Esophagus muscularis mucosa (tissue), 4 donors: ENCODE measurements at regions not wholly inside any gene's neighbourhood (a gene's known extent, or its start where the extent isn't known, plus 50 kb on each side); places are given as distances from the start of the nearest gene placed in this dataset.

Source experiments
- EP300 ChIP-seq: sonication (generic); formaldehyde crosslinking; IDR thresholded peaks from one replicate; pipeline ENCODE4 v1.6.1; 2017; ENCODE audit warnings: antibody characterized with exemption
- POLR2A ChIP-seq: fragments of 450-650 bp; IDR thresholded peaks from one replicate; pipeline ENCODE4 v1.6.1; 2017; ENCODE audit warnings: antibody characterized with exemption, moderate library complexity, mild to moderate bottlenecking, low read depth
- TF ChIP-seq, protein P1 (sequence below), 3 experiments: fragments of 200-600 bp in 2 of 3; fragments of 450-650 bp in 1 of 3; sonication (generic) in 2 of 3; IDR thresholded peaks; one replicate each; pipeline ENCODE4 v1.5.1; 2017 to 2019; ENCODE audit warnings: antibody characterized with exemption in 3 of 3, mild to moderate bottlenecking in 2 of 3, moderate library complexity in 1 of 3

DNA sequence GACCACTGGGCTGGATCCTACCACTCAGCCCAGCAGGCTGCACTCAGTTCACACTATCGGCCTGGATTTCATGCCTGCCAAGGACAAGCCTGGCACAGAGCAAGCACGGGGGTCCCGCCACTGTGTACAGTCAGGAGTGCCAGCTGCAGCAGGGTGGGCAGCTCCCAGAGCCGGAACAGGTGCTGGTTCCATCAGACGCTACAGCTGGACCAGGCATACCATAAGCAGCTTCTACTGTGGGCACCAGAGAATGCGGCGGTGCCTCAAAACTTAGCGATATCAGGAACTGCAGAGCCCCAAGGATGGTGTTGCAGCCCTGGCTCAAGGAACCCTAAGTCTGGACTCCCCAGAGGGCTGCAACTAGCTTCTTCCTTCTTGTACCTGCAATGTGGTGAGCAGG, 124.8 kb downstream of the BCHE start:
- TF ChIP-seq POLR2A = no peak
- TF ChIP-seq, protein P1, sequence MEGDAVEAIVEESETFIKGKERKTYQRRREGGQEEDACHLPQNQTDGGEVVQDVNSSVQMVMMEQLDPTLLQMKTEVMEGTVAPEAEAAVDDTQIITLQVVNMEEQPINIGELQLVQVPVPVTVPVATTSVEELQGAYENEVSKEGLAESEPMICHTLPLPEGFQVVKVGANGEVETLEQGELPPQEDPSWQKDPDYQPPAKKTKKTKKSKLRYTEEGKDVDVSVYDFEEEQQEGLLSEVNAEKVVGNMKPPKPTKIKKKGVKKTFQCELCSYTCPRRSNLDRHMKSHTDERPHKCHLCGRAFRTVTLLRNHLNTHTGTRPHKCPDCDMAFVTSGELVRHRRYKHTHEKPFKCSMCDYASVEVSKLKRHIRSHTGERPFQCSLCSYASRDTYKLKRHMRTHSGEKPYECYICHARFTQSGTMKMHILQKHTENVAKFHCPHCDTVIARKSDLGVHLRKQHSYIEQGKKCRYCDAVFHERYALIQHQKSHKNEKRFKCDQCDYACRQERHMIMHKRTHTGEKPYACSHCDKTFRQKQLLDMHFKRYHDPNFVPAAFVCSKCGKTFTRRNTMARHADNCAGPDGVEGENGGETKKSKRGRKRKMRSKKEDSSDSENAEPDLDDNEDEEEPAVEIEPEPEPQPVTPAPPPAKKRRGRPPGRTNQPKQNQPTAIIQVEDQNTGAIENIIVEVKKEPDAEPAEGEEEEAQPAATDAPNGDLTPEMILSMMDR (IDR thresholded peaks at IDR 0.05) = no peak
- TF ChIP-seq EP300 = no peak
